ENCODE measurements at regions not wholly inside any gene's neighbourhood (a gene's known extent, or its start where the extent isn't known, plus 50 kb on each side); places are given as distances from the start of the nearest gene placed in this dataset.
"Not testable (repeated sequence)": the region's sequence is repeated elsewhere in the genome, so short reads cannot be mapped to it uniquely, and the experiment has no call there.

GRCh38 chr2:132273585-132273984, 111.8 kb upstream of the ANKRD30BL start:
- not testable (repeated sequence) for DNase-seq

- DNase-seq, result no peak
Measured at GRCh38 chr2:132274000-132274399, 112.2 kb upstream of the ANKRD30BL start.

GRCh38 chr2:132275396-132275795, 113.6 kb upstream of the ANKRD30BL start:
- no peak for DNase-seq

GRCh38 chr2:132276571-132276981, 114.8 kb upstream of the ANKRD30BL start:
- no peak for DNase-seq

- DNase-seq, result no peak
Measured at GRCh38 chr2:132278267-132278666, 116.5 kb upstream of the ANKRD30BL start.

GRCh38 chr2:132279344-132279743, 117.6 kb upstream of the ANKRD30BL start:
- no peak for DNase-seq

- DNase-seq, result no peak
Measured at GRCh38 chr2:132279930-132280615, 118.3 kb upstream of the ANKRD30BL start.

- DNase-seq, result no peak
Measured at GRCh38 chr2:132280912-132281311, 119.2 kb upstream of the ANKRD30BL start.

- not testable (repeated sequence) for DNase-seq
Measured at GRCh38 chr2:132282104-132282503, 120.4 kb upstream of the ANKRD30BL start.

- no peak for DNase-seq
Measured at GRCh38 chr2:132282911-132283310, 121.2 kb upstream of the ANKRD30BL start.

- DNase-seq, result not testable (repeated sequence)
Measured at GRCh38 chr2:132286289-132286911, 124.6 kb upstream of the ANKRD30BL start.

GRCh38 chr2:132287910-132288309, 126.2 kb upstream of the ANKRD30BL start:
- not testable (repeated sequence) for DNase-seq

GRCh38 chr2:132289138-132289537, 127.4 kb upstream of the ANKRD30BL start:
- DNase-seq, result not testable (repeated sequence)

GRCh38 chr2:132289812-132290211, 126.8 kb upstream of the GPR39 start:
- not testable (repeated sequence) for DNase-seq

GRCh38 chr2:132300592-132301378, 115.8 kb upstream of the GPR39 start:
- not testable (repeated sequence) for DNase-seq

- DNase-seq, result not testable (repeated sequence)
Measured at GRCh38 chr2:132304661-132305380, 111.8 kb upstream of the GPR39 start.

GRCh38 chr2:132307613-132308198, 108.9 kb upstream of the GPR39 start:
- not testable (repeated sequence) for DNase-seq

GRCh38 chr2:132309203-132309602, 107.4 kb upstream of the GPR39 start:
- DNase-seq, result not testable (repeated sequence)

GRCh38 chr2:132315546-132315945, 101.1 kb upstream of the GPR39 start:
- not testable (repeated sequence) for DNase-seq

GRCh38 chr2:132317026-132317680, 99.5 kb upstream of the GPR39 start:
- not testable (repeated sequence) for DNase-seq

GRCh38 chr2:132318481-132318880, 98.1 kb upstream of the GPR39 start:
- not testable (repeated sequence) for DNase-seq

GRCh38 chr2:132324005-132324404, 92.6 kb upstream of the GPR39 start:
- DNase-seq, result peak; percentile 14
